ENCODE measurements at regions not wholly inside any gene's neighbourhood (a gene's known extent, or its start where the extent isn't known, plus 50 kb on each side); places are given as distances from the start of the nearest gene placed in this dataset.

DNA sequence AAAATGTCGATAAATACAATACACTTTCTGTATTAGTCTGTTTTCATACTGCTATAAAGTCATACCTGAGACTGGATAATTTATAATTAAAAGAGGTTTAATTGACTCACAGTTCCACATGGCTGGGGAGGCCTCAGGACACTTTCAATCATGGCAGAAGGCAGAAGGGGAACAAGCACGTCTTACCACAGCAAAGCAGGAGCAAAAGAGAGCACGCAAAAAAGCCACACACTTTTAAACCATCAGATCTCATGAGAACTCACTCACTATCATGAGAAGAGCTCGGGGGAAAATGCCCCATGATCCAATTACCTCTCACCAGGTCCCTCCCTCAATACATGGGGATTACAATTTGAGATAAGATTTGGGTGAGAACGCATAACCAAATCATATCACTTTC, 256.7 kb downstream of the ANAPC1 start:
- TF ChIP-seq CTCF (IDR thresholded peaks at IDR 0.05; ENCODE audit: unreplicated experiment), result no peak
- no peaks in the 10 kb centered on the region for H3K36me3 Mint-ChIP-seq (ENCODE audit: insufficient read depth, unreplicated experiment)
- H3K9me3 Mint-ChIP-seq (ENCODE audit: low read depth, unreplicated experiment), result peaks cover 10% of the 10 kb centered on the region
- H3K4me3 Mint-ChIP-seq (ENCODE audit: low read depth, unreplicated experiment), result no peak overlapping the region
- BruUV-seq (replicated peaks), result no TSS peak
- H3K27me3 Mint-ChIP-seq (ENCODE audit: unreplicated experiment), result no peaks in the 10 kb centered on the region
- peaks cover 25% of the 10 kb centered on the region for H3K4me1 Mint-ChIP-seq (ENCODE audit: low read depth, unreplicated experiment)
- DNase-seq, result no peak
- CTCF ChIA-PET, result no interaction called here
- H3K27ac Mint-ChIP-seq (ENCODE audit: unreplicated experiment), result no peak overlapping the region
- intact Hi-C loops (cut with micrococcal nuclease; ENCODE audit: unreplicated experiment), result no loop called here

DNA sequence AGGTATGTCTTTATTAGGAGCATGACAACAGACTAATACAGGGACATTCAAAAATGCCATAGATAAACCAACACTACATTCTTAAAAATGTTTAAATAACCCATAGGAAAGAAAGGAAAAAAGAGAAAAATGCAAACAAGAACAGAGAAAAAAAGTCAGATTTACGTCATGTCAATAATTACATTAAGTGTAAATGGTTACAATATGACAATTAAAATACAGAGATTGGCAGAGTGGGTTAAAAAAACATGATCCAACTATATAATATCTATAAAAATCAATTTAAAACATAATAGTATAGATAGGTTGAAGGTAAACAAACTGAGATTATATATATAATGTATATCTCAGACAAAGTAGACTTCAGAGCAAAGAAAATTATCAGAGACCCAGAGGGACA, 255.8 kb downstream of the ANAPC1 start:
- Mint-ChIP-seq H3K4me1 (ENCODE audit: low read depth, unreplicated experiment) (peaks cover 24% of the 10 kb centered on the region), H3K27ac (ENCODE audit: unreplicated experiment) (no peak overlapping the region), H3K4me3 (ENCODE audit: low read depth, unreplicated experiment) (no peak overlapping the region), H3K36me3 (ENCODE audit: insufficient read depth, unreplicated experiment) (no peaks in the 10 kb centered on the region), H3K27me3 (ENCODE audit: unreplicated experiment) (no peaks in the 10 kb centered on the region), H3K9me3 (ENCODE audit: low read depth, unreplicated experiment) (peaks cover 10% of the 10 kb centered on the region)
- no peak for TF ChIP-seq CTCF (IDR thresholded peaks at IDR 0.05; ENCODE audit: unreplicated experiment)
- intact Hi-C loops (cut with micrococcal nuclease; ENCODE audit: unreplicated experiment), result no loop called here
- CTCF ChIA-PET, result no interaction called here
- DNase-seq, result no peak
- BruUV-seq (replicated peaks), result no TSS peak

- intact Hi-C loops (cut with micrococcal nuclease; ENCODE audit: unreplicated experiment), result no loop called here
- H3K36me3 Mint-ChIP-seq (ENCODE audit: insufficient read depth, unreplicated experiment), result no peaks in the 10 kb centered on the region
- no peak overlapping the region for H3K27ac Mint-ChIP-seq (ENCODE audit: unreplicated experiment)
- CTCF ChIA-PET, result no interaction called here
- no peaks in the 10 kb centered on the region for H3K27me3 Mint-ChIP-seq (ENCODE audit: unreplicated experiment)
- H3K4me3 Mint-ChIP-seq (ENCODE audit: low read depth, unreplicated experiment), result no peak overlapping the region
- no peak for TF ChIP-seq CTCF (IDR thresholded peaks at IDR 0.05; ENCODE audit: unreplicated experiment)
- BruUV-seq (replicated peaks), result no TSS peak
- peaks cover 13% of the 10 kb centered on the region for H3K9me3 Mint-ChIP-seq (ENCODE audit: low read depth, unreplicated experiment)
- no peak for DNase-seq
- peaks cover 12% of the 10 kb centered on the region for H3K4me1 Mint-ChIP-seq (ENCODE audit: low read depth, unreplicated experiment)
Observed at GRCh38 chr2:111629983-111630382, 254.0 kb downstream of the ANAPC1 start.

GRCh38 chr2:111632661-111633060, 251.3 kb downstream of the ANAPC1 start:
- no TSS peak for BruUV-seq (replicated peaks)
- H3K9me3 Mint-ChIP-seq (ENCODE audit: low read depth, unreplicated experiment), result peaks cover 13% of the 10 kb centered on the region
- H3K36me3 Mint-ChIP-seq (ENCODE audit: insufficient read depth, unreplicated experiment), result no peaks in the 10 kb centered on the region
- H3K27ac Mint-ChIP-seq (ENCODE audit: unreplicated experiment), result no peak overlapping the region
- H3K4me1 Mint-ChIP-seq (ENCODE audit: low read depth, unreplicated experiment), result no peaks in the 10 kb centered on the region
- CTCF ChIA-PET, result interaction anchor here (0.6 to 0.8 kb wide), 2 partner anchors 13 to 27 kb away, joined by 3 to 5 read pairs; no protein-coding TSS in a partner anchor
- intact Hi-C loops (cut with micrococcal nuclease; ENCODE audit: unreplicated experiment), result no loop called here
- TF ChIP-seq CTCF (IDR thresholded peaks at IDR 0.05; ENCODE audit: unreplicated experiment), result no peak
- no peak overlapping the region for H3K4me3 Mint-ChIP-seq (ENCODE audit: low read depth, unreplicated experiment)
- no peaks in the 10 kb centered on the region for H3K27me3 Mint-ChIP-seq (ENCODE audit: unreplicated experiment)
- DNase-seq, result no peak
